Peyer's patch (tissue), 4 donors: ENCODE measurements at regions not wholly inside any gene's neighbourhood (a gene's known extent, or its start where the extent isn't known, plus 50 kb on each side); places are given as distances from the start of the nearest gene placed in this dataset.

Source experiments
- DNase-seq, 3 donors: peaks; one replicate each; pipeline ENCODE4 v3.0.0-alpha.2; 2017 to 2019
- H3K27ac ChIP-seq, 4 donors: fragments of 200-600 bp; sonication (generic); one replicate each; pipeline ENCODE4 v1.5.1; 2016 to 2019
- H3K27me3 ChIP-seq, 2 donors: fragments of 200-600 bp; sonication (generic); one replicate each; pipeline ENCODE4 v1.5.1; 2019
- H3K36me3 ChIP-seq, 3 donors: fragments of 200-600 bp; sonication (generic); one replicate each; pipeline ENCODE4 v1.5.1; 2016 to 2019
- H3K4me1 ChIP-seq, 4 donors: fragments of 200-600 bp; sonication (generic); one replicate each; pipeline ENCODE4 v1.5.1; 2016 to 2019
- H3K4me3 ChIP-seq, 4 donors: fragments of 200-600 bp; sonication (generic); 1 replicate in 3 of 4; 2 replicates in 1 of 4; pipeline ENCODE4 v1.5.1; 2016 to 2019; ENCODE audit warnings: mild to moderate bottlenecking in 1 of 4
- H3K9me3 ChIP-seq, 4 donors: fragments of 200-600 bp; sonication (generic); one replicate each; pipeline ENCODE4 v1.5.1; 2016 to 2019; ENCODE audit warnings: mild to moderate bottlenecking in 1 of 4
- POLR2A ChIP-seq, 2 donors: fragments of 450-650 bp; IDR thresholded peaks; one replicate each; pipeline ENCODE4 v1.5.1; 2017; ENCODE audit warnings: antibody characterized with exemption in 2 of 2, mild to moderate bottlenecking in 2 of 2, moderate library complexity in 2 of 2
- TF ChIP-seq, protein P1 (sequence below), 6 experiments: fragments of 450-650 bp in 4 of 6; fragments of 200-600 bp in 2 of 6; sonication (generic) in 1 of 6; IDR thresholded peaks; one replicate each; pipeline ENCODE4 v1.5.1; 2017 to 2019; ENCODE audit warnings: antibody characterized with exemption in 6 of 6, mild to moderate bottlenecking in 3 of 6, moderate library complexity in 1 of 6

- Histone ChIP-seq H3K27me3 (no peaks in the 10 kb centered on the region), H3K4me3 (no peak overlapping the region), H3K27ac (peak overlapping the region in 3 of 4 donors; percentile 6 to 44 (median 43)), H3K36me3 (no peaks in the 10 kb centered on the region), H3K4me1 (peaks cover 0 to 3% (median 0%) of the 10 kb centered on the region in 4 donors), H3K9me3 (no peaks in the 10 kb centered on the region)
- no peak for TF ChIP-seq POLR2A (IDR thresholded peaks at IDR 0.05)
- TF ChIP-seq, protein P1, sequence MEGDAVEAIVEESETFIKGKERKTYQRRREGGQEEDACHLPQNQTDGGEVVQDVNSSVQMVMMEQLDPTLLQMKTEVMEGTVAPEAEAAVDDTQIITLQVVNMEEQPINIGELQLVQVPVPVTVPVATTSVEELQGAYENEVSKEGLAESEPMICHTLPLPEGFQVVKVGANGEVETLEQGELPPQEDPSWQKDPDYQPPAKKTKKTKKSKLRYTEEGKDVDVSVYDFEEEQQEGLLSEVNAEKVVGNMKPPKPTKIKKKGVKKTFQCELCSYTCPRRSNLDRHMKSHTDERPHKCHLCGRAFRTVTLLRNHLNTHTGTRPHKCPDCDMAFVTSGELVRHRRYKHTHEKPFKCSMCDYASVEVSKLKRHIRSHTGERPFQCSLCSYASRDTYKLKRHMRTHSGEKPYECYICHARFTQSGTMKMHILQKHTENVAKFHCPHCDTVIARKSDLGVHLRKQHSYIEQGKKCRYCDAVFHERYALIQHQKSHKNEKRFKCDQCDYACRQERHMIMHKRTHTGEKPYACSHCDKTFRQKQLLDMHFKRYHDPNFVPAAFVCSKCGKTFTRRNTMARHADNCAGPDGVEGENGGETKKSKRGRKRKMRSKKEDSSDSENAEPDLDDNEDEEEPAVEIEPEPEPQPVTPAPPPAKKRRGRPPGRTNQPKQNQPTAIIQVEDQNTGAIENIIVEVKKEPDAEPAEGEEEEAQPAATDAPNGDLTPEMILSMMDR (IDR thresholded peaks at IDR 0.05) = no peak
- DNase-seq = no peak
These were observed 86.3 kb upstream of the PREP start for GRCh38 chr6:105489216-105489530.

- Histone ChIP-seq H3K27ac (peak overlapping the region in 3 of 4 donors; percentile 6 to 44 (median 43)), H3K27me3 (no peaks in the 10 kb centered on the region), H3K36me3 (no peaks in the 10 kb centered on the region), H3K9me3 (no peaks in the 10 kb centered on the region), H3K4me3 (no peak overlapping the region), H3K4me1 (peaks cover 0 to 3% (median under 1%) of the 10 kb centered on the region in 4 donors)
- peak in 1 of 3 donors; percentile 55 for DNase-seq
- no peak for TF ChIP-seq POLR2A (IDR thresholded peaks at IDR 0.05)
- TF ChIP-seq, protein P1 (IDR thresholded peaks at IDR 0.05) = no peak
These were observed 85.8 kb upstream of the PREP start for GRCh38 chr6:105488516-105489215.

DNA sequence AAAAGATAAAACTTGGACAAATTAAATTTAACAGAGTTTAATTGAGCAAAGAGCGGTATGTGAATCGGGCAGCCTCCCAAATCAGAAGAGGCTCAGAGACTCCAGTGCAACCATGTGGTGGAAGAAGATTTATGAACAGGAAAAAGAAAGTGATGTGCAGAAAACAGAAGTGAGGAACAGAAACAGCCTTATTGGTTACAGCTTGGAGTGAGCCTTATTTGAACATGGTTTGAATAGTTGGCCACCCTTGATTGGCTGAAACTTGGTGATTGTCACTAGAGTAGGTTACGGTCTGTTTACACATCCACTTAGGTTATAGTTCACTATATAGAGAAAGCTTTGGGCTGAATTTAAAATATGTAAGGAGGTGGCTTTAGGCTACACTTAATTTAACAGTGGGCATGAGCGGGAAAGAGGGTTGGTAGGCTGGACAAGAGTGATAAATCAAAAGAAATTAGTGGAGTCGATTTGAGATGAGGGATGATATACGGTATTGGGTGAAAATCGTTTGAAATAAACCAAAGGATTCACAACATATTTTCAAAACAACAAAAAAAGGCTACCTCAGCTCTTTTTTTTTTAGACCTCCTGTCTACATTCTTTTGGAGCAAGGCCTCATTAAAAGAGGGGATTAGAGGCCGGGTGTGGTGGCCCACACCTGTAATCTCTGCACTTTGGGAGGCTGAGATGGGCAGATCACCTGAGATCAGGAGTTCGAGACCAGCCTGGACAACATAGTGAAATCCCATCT, 84.3 kb upstream of the PREP start:
- TF ChIP-seq POLR2A (IDR thresholded peaks at IDR 0.05) = no peak
- TF ChIP-seq, protein P1 (IDR thresholded peaks at IDR 0.05) = no peak
- H3K36me3 ChIP-seq = no peaks in the 10 kb centered on the region
- H3K4me1 ChIP-seq = peaks cover 0 to 6% (median 2%) of the 10 kb centered on the region in 4 donors

GRCh38 chr6:105485456-105485855, 82.6 kb upstream of the PREP start:
- no peak overlapping the region for H3K27ac ChIP-seq
- peaks cover 0 to 6% (median 2%) of the 10 kb centered on the region in 4 donors for H3K4me1 ChIP-seq
- H3K27me3 ChIP-seq = no peaks in the 10 kb centered on the region
- no peak overlapping the region for H3K4me3 ChIP-seq
- TF ChIP-seq, protein P1 (IDR thresholded peaks at IDR 0.05) = no peak
- TF ChIP-seq POLR2A (IDR thresholded peaks at IDR 0.05) = no peak
- no peaks in the 10 kb centered on the region for H3K36me3 ChIP-seq
- no peaks in the 10 kb centered on the region for H3K9me3 ChIP-seq
- DNase-seq = peak in 1 of 3 donors; percentile 49

More for the DNA sequence above, 84.3 kb upstream of the PREP start:
- Histone ChIP-seq H3K9me3 (no peaks in the 10 kb centered on the region), H3K27me3 (no peaks in the 10 kb centered on the region), H3K4me3 (no peak overlapping the region), H3K27ac (no peak overlapping the region)
- DNase-seq = no peak

DNA sequence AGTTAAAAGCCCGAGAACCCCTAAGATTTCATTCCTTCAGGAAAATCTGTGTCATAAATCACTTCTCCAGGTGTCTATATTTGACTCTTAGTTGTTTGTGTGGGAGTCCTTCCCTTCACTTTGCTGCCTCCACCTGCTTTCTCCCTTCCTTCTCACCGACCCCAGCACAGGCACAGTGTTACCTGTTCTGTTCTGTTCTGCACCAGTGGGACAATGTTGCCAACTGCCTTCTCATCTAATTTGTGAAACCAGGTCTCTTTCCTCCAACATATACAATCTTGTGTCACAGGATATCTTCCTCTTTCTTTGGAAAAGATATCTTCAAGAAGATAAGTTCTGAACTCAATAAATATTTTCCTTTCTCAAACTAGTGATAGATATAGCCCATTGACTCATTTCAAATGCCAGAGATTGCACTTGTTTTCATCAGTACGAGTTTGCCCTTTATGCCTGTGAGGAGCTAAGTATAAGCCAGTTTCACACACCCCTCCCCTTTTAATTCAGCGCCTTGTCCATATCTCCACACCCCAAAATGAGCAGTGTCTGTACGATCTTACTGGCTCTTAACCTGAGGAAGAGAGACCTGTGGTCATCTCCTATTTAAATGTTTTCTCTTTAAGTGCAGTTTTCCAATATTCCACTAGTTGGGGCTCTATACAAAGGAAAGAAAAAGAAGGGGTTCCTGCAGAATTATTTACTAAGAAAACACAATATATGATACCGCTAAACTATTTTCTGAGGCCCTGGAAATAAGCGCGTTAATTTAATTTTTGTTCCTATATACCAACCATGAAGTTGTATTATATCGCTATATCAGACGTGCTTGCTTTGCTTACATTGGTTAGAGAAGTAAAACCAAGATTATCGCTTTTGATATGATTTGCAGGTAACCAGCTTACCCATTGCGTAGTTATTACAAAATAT, 81.6 kb upstream of the PREP start:
- TF ChIP-seq, protein P1 (IDR thresholded peaks at IDR 0.05) = peak in 5 of 6 experiments; percentile 81 to 95 (median 94)
- no peak for TF ChIP-seq POLR2A (IDR thresholded peaks at IDR 0.05)
- H3K9me3 ChIP-seq = no peaks in the 10 kb centered on the region
- H3K36me3 ChIP-seq = no peaks in the 10 kb centered on the region
- H3K27ac ChIP-seq = no peak overlapping the region
- H3K4me3 ChIP-seq = no peak overlapping the region
- DNase-seq = no peak
- peaks cover 0 to 6% (median 2%) of the 10 kb centered on the region in 4 donors for H3K4me1 ChIP-seq
- no peaks in the 10 kb centered on the region for H3K27me3 ChIP-seq
